ENCODE measurements at regions not wholly inside any gene's neighbourhood (a gene's known extent, or its start where the extent isn't known, plus 50 kb on each side); places are given as distances from the start of the nearest gene placed in this dataset.
A peak's percentile ranks its signal among the peaks of the same experiment; 100 is the strongest.
"Not testable (repeated sequence)": the region's sequence is repeated elsewhere in the genome, so short reads cannot be mapped to it uniquely, and the experiment has no call there.

GRCh38 chr2:195535911-195536522 lies 121.0 kb upstream of the SLC39A10 start:
- DNase-seq, result peak; percentile 48

- DNase-seq, result no peak
Measured at GRCh38 chr2:195534971-195535370, 122.1 kb upstream of the SLC39A10 start.

GRCh38 chr2:195533771-195534642 lies 123.0 kb upstream of the SLC39A10 start:
- DNase-seq, result no peak

GRCh38 chr2:195532628-195533271 lies 124.3 kb upstream of the SLC39A10 start:
- DNase-seq, result no peak

GRCh38 chr2:195532255-195532627 lies 124.8 kb upstream of the SLC39A10 start:
- DNase-seq, result no peak

- DNase-seq, result no peak
Measured at GRCh38 chr2:195531754-195532153, 125.3 kb upstream of the SLC39A10 start.

GRCh38 chr2:195523242-195523641 lies 133.8 kb upstream of the SLC39A10 start:
- not testable (repeated sequence) for DNase-seq

- DNase-seq, result no peak
Measured at GRCh38 chr2:195521589-195521988, 135.4 kb upstream of the SLC39A10 start.

- DNase-seq, result no peak
Measured at GRCh38 chr2:195520671-195521155, 136.3 kb upstream of the SLC39A10 start.

GRCh38 chr2:195515551-195515950 lies 141.5 kb upstream of the SLC39A10 start:
- no peak for DNase-seq

GRCh38 chr2:195514365-195514764 lies 142.7 kb upstream of the SLC39A10 start:
- DNase-seq, result no peak

GRCh38 chr2:195513119-195513518 lies 143.9 kb upstream of the SLC39A10 start:
- no peak for DNase-seq

GRCh38 chr2:195509551-195509950 lies 147.5 kb upstream of the SLC39A10 start:
- DNase-seq, result no peak

- DNase-seq, result no peak
Measured at GRCh38 chr2:195508139-195508455, 148.9 kb upstream of the SLC39A10 start.

GRCh38 chr2:195507447-195508138 lies 149.4 kb upstream of the SLC39A10 start:
- DNase-seq, result no peak

GRCh38 chr2:195505701-195506100 lies 151.3 kb upstream of the SLC39A10 start:
- DNase-seq, result no peak

- no peak for DNase-seq
Measured at GRCh38 chr2:195503208-195503607, 153.8 kb upstream of the SLC39A10 start.

GRCh38 chr2:195501746-195502145 lies 155.3 kb upstream of the SLC39A10 start:
- DNase-seq, result no peak

- no peak for DNase-seq
Measured at GRCh38 chr2:195500879-195501278, 156.1 kb upstream of the SLC39A10 start.

- no peak for DNase-seq
Measured at GRCh38 chr2:195498839-195499490, 158.1 kb upstream of the SLC39A10 start.

- peak; percentile 23 for DNase-seq
Measured at GRCh38 chr2:195498176-195498575, 158.8 kb upstream of the SLC39A10 start.

GRCh38 chr2:195496991-195497390 lies 160.0 kb upstream of the SLC39A10 start:
- no peak for DNase-seq

- no peak for DNase-seq
Measured at GRCh38 chr2:195495966-195496365, 161.1 kb upstream of the SLC39A10 start.
